LHCN-M2 (cell line): ENCODE measurements at regions not wholly inside any gene's neighbourhood (a gene's known extent, or its start where the extent isn't known, plus 50 kb on each side); places are given as distances from the start of the nearest gene placed in this dataset.
"Not testable (repeated sequence)": the region's sequence is repeated elsewhere in the genome, so short reads cannot be mapped to it uniquely, and the experiment has no call there.

Experiments
- DNase-seq: peaks from one replicate; pipeline ENCODE4 v3.0.0-alpha.2; 2012; ENCODE audit warnings: low read depth

GRCh38 chr19:56978023-56978565, 137.6 kb upstream of the PEG3 start:
- no peak for DNase-seq

GRCh38 chr19:56980326-56980725, 139.5 kb upstream of the USP29 start:
- DNase-seq = not testable (repeated sequence)

- DNase-seq = no peak
Measured at GRCh38 chr19:56980906-56981305, 138.9 kb upstream of the USP29 start.

- DNase-seq = not testable (repeated sequence)
Measured at GRCh38 chr19:56981440-56981839, 138.3 kb upstream of the USP29 start.

GRCh38 chr19:56983171-56983570, 136.6 kb upstream of the USP29 start:
- no peak for DNase-seq

GRCh38 chr19:56983804-56984203, 136.0 kb upstream of the USP29 start:
- DNase-seq = no peak

- no peak for DNase-seq
Measured at GRCh38 chr19:56986386-56986785, 133.4 kb upstream of the USP29 start.

GRCh38 chr19:56987184-56987583, 132.6 kb upstream of the USP29 start:
- no peak for DNase-seq

- DNase-seq = no peak
Measured at GRCh38 chr19:56988299-56988698, 131.5 kb upstream of the USP29 start.

- DNase-seq = no peak
Measured at GRCh38 chr19:56991912-56992311, 127.9 kb upstream of the USP29 start.

GRCh38 chr19:56993851-56994250, 125.9 kb upstream of the USP29 start:
- DNase-seq = no peak

GRCh38 chr19:56994251-56995017, 125.4 kb upstream of the USP29 start:
- no peak for DNase-seq

- no peak for DNase-seq
Measured at GRCh38 chr19:56995303-56995702, 124.5 kb upstream of the USP29 start.

GRCh38 chr19:57002195-57002601, 117.6 kb upstream of the USP29 start:
- DNase-seq = no peak

GRCh38 chr19:57002710-57003109, 117.1 kb upstream of the USP29 start:
- no peak for DNase-seq

GRCh38 chr19:57004418-57004817, 115.4 kb upstream of the USP29 start:
- no peak for DNase-seq

GRCh38 chr19:57008432-57008831, 111.4 kb upstream of the USP29 start:
- no peak for DNase-seq

GRCh38 chr19:57010541-57010940, 109.2 kb upstream of the USP29 start:
- no peak for DNase-seq

- no peak for DNase-seq
Measured at GRCh38 chr19:57016076-57016475, 103.7 kb upstream of the USP29 start.

GRCh38 chr19:57016491-57016890, 103.3 kb upstream of the USP29 start:
- DNase-seq = no peak

GRCh38 chr19:57025491-57025890, 94.3 kb upstream of the USP29 start:
- no peak for DNase-seq

GRCh38 chr19:57026476-57026875, 93.3 kb upstream of the USP29 start:
- DNase-seq = no peak

GRCh38 chr19:57027360-57027759, 92.4 kb upstream of the USP29 start:
- DNase-seq = no peak
